Sigmoid colon (tissue), 6 donors: ENCODE measurements at regions not wholly inside any gene's neighbourhood (a gene's known extent, or its start where the extent isn't known, plus 50 kb on each side); places are given as distances from the start of the nearest gene placed in this dataset.

ENCODE experiments used
- DNase-seq: peaks from one replicate; pipeline ENCODE4 v3.0.0-alpha.2; 2019
- H3K27ac ChIP-seq, 4 donors: fragments of 200-600 bp; sonication (generic); one replicate each; pipeline ENCODE4 v1.5.1; 2016 to 2019; ENCODE audit warnings: mild to moderate bottlenecking in 1 of 4
- H3K27me3 ChIP-seq, 3 donors: fragments of 200-600 bp; sonication (generic); one replicate each; pipeline ENCODE4 v1.5.1; 2019; ENCODE audit warnings: mild to moderate bottlenecking in 1 of 3
- H3K36me3 ChIP-seq, 4 donors: fragments of 200-600 bp; sonication (generic); one replicate each; pipeline ENCODE4 v1.5.1; 2016 to 2019
- H3K4me1 ChIP-seq, 4 donors: fragments of 200-600 bp; sonication (generic); one replicate each; pipeline ENCODE4 v1.5.1; 2017 to 2019
- H3K4me3 ChIP-seq, 4 donors: fragments of 200-600 bp; sonication (generic); one replicate each; pipeline ENCODE4 v1.5.1; 2017 to 2019; ENCODE audit warnings: mild to moderate bottlenecking in 2 of 4, moderate library complexity in 1 of 4
- H3K9me3 ChIP-seq, 4 donors: fragments of 200-600 bp in 3 of 4; sonication (generic) in 3 of 4; one replicate each; pipeline versions ENCODE4 v1.5.1 to v1.6.1; 2013 to 2019
- EP300 ChIP-seq, 4 donors: sonication (generic); formaldehyde crosslinking; IDR thresholded peaks; one replicate each; pipeline ENCODE4 v1.6.1; 2017; ENCODE audit warnings: antibody characterized with exemption in 4 of 4
- POLR2A ChIP-seq, 2 donors: fragments of 450-650 bp; IDR thresholded peaks; one replicate each; pipeline ENCODE4 v1.6.1; 2016; ENCODE audit warnings: antibody characterized with exemption in 2 of 2, mild to moderate bottlenecking in 2 of 2, moderate library complexity in 2 of 2
- POLR2AphosphoS5 ChIP-seq, 4 donors: sonication (generic); formaldehyde crosslinking; IDR thresholded peaks; one replicate each; pipeline ENCODE4 v1.6.1; 2017; ENCODE audit warnings: antibody characterized with exemption in 4 of 4
- WGBS, 2 donors: extraction: QIAGEN DNeasy Blood & Tissue Kit; methylation state at CpG; one replicate each; pipeline ENCODE4 v1.1.7; 2013; 5-methylcytosine and 5-hydroxymethylcytosine counted together
- intact Hi-C: fragments of 100-400 bp; cut with DNase I; formaldehyde crosslinking; loops from one replicate; pipeline ENCODE4 v1.15.1; 2023
- TF ChIP-seq, protein P1 (sequence below), 4 experiments: fragments of 450-650 bp in 3 of 4; fragments of 200-600 bp in 1 of 4; IDR thresholded peaks; one replicate each; pipeline ENCODE4 v1.5.1; 2016 to 2019; ENCODE audit warnings: antibody characterized with exemption in 4 of 4, mild to moderate bottlenecking in 3 of 4, moderate library complexity in 2 of 4
- donor health status: healthy with polysubstance abuse.
- donor health status: healthy.

DNA sequence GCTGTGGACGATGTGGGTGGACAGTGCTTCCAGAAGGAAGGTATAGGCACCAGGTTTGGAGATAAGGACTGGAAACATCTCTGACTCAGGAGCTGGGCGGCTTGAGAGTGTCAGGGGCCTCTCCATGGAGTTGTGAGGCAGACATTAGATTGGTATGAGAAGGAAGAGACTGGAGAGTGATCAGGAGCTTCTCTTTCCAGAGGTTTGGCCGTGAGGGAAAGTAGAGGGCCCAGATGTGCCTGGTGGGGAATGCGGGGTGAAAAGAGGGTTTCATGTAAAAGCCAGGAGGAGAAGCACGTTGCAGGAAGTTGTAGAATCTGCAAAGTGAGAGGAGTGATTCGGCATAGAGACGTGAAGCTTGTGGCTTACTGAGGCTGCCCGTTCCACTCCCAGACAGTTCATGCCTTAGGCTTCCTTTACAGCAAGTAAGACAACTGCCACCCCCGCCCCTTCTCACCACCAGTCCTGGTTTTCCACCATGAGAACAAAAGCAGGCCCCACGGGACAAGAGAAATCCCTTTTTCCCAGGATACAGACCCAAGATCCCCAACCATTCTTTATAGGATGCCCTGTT is 166.3 kb upstream of the HDAC4 start:
- H3K27ac ChIP-seq = no peak overlapping the region
- H3K4me3 ChIP-seq = no peak overlapping the region
- DNase-seq = no peak
- WGBS, 2 donors = 63 to 73% methylated on average over 10 of the region's 10 CpGs
- intact Hi-C loops = no loop called here
- H3K36me3 ChIP-seq = no peaks in the 10 kb centered on the region
- TF ChIP-seq EP300 (IDR thresholded peaks at IDR 0.05) = no peak
- TF ChIP-seq, protein P1, sequence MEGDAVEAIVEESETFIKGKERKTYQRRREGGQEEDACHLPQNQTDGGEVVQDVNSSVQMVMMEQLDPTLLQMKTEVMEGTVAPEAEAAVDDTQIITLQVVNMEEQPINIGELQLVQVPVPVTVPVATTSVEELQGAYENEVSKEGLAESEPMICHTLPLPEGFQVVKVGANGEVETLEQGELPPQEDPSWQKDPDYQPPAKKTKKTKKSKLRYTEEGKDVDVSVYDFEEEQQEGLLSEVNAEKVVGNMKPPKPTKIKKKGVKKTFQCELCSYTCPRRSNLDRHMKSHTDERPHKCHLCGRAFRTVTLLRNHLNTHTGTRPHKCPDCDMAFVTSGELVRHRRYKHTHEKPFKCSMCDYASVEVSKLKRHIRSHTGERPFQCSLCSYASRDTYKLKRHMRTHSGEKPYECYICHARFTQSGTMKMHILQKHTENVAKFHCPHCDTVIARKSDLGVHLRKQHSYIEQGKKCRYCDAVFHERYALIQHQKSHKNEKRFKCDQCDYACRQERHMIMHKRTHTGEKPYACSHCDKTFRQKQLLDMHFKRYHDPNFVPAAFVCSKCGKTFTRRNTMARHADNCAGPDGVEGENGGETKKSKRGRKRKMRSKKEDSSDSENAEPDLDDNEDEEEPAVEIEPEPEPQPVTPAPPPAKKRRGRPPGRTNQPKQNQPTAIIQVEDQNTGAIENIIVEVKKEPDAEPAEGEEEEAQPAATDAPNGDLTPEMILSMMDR (IDR thresholded peaks at IDR 0.05) = no peak
- TF ChIP-seq POLR2A (IDR thresholded peaks at IDR 0.05) = no peak
- no peaks in the 10 kb centered on the region for H3K4me1 ChIP-seq
- H3K9me3 ChIP-seq = no peaks in the 10 kb centered on the region
- no peaks in the 10 kb centered on the region for H3K27me3 ChIP-seq

DNA sequence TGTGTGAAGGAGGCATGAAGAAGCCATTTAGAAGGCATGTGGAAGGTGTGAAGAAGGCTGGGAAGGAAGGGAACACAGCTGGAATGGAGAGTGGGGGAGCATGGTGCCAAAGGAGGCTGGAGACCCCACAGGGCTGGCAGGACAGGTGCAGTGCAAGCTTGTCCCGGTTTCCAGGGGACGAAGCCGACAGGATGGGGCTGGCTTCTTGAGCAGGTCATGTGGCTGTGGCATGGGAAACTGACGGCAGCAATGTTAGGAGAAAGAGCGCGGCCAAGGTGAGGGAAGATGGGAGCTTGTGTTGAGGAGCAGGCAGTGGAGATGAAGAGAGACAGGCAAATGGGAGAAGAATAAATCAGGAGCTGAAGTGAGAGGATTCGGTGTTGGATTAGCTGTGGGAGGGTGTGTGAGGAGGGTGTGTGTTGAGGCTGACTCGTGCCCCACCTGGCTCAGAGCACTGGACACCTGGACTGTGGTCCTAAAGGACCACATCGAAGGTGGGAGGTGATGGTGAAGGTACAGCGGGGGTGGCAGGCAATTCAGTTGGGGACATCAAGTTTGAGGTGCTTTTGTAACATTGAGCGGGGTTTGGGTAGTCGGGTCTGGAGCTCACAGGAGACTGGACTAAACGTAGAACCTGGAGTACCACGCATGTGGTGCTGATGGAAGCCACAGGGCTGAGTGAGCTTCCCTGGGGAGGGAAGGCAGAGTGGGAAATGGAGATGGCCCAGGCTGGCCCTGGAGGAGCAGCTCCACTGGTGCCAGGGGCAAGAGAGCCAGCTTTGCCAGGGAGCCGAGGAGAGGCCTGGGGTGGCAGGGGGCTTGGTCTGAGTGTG is 165.6 kb upstream of the HDAC4 start:
- Histone ChIP-seq H3K4me1 (no peaks in the 10 kb centered on the region), H3K27me3 (no peaks in the 10 kb centered on the region), H3K36me3 (no peaks in the 10 kb centered on the region), H3K27ac (no peak overlapping the region), H3K9me3 (no peaks in the 10 kb centered on the region), H3K4me3 (no peak overlapping the region)
- TF ChIP-seq POLR2A (IDR thresholded peaks at IDR 0.05) (no peak), EP300 (IDR thresholded peaks at IDR 0.05) (no peak), POLR2AphosphoS5 (IDR thresholded peaks at IDR 0.05) (no peak)
- TF ChIP-seq, protein P1 (IDR thresholded peaks at IDR 0.05) = no peak
- peak; percentile 57 for DNase-seq
- intact Hi-C loops = no loop called here
- 90 to 93% methylated on average over 15 of the region's 15 CpGs for WGBS, 2 donors

DNA sequence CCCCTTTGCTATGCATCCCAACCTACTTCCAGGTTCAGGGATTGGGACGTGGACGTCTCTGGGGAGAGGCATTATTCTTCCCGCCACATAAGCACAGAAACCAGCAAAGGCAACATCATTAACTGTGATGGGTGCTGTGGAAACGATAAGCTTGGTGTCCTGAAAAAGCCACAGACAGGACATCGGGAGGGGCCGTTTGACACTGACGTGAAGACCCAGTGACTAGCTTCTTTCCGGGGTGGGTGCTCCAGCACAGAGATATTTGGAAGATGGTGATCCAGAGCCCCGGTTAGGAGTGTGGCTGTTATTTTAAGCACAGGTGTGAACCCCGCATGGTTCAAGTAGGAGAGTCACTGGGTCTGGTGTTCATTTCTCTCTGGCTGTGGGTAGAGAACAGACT is 163.8 kb upstream of the HDAC4 start:
- no peak overlapping the region for H3K4me3 ChIP-seq
- WGBS, 2 donors = 90 to 95% methylated on average over 10 of the region's 10 CpGs
- no peaks in the 10 kb centered on the region for H3K36me3 ChIP-seq
- H3K27ac ChIP-seq = no peak overlapping the region
- no peaks in the 10 kb centered on the region for H3K27me3 ChIP-seq
- H3K4me1 ChIP-seq = no peaks in the 10 kb centered on the region
- no peaks in the 10 kb centered on the region for H3K9me3 ChIP-seq
- no peak for TF ChIP-seq POLR2AphosphoS5 (IDR thresholded peaks at IDR 0.05)
- no peak for TF ChIP-seq EP300 (IDR thresholded peaks at IDR 0.05)
- TF ChIP-seq POLR2A (IDR thresholded peaks at IDR 0.05) = no peak
- TF ChIP-seq, protein P1 (IDR thresholded peaks at IDR 0.05) = no peak
- intact Hi-C loops = no loop called here
- DNase-seq = peak; percentile 14

DNA sequence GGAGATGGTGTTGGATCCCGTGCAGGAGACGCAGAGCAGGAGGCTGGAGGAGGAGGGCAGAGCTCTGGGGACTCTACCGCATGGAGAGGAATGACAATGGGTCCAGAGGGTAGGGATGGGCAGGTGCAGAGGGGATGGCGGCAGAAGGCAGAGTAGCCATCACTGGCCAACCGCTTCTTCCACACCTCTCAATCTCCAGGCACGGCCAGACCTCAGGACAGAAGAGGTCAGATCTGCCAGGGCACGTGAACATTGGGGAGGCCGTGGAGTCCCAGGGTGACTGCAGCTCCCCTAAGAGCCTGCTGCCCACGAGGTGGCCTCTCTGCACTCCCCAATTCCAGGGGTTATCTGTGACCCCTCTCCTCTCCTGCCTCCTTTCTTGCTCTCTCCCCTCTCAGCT is 162.7 kb upstream of the HDAC4 start:
- H3K9me3 ChIP-seq = no peaks in the 10 kb centered on the region
- intact Hi-C loops = no loop called here

More for the DNA sequence above, 162.7 kb upstream of the HDAC4 start:
- Histone ChIP-seq H3K4me3 (no peak overlapping the region), H3K27ac (no peak overlapping the region), H3K4me1 (no peaks in the 10 kb centered on the region), H3K36me3 (no peaks in the 10 kb centered on the region), H3K27me3 (no peaks in the 10 kb centered on the region)
- WGBS, 2 donors = 86 to 90% methylated on average over 9 of the region's 9 CpGs
- TF ChIP-seq POLR2A (IDR thresholded peaks at IDR 0.05) (no peak), EP300 (IDR thresholded peaks at IDR 0.05) (no peak), POLR2AphosphoS5 (IDR thresholded peaks at IDR 0.05) (no peak)
- TF ChIP-seq, protein P1 (IDR thresholded peaks at IDR 0.05) = no peak
- DNase-seq = peak; percentile 42
